Thoracic aorta (tissue), 2 donors: ENCODE measurements at regions not wholly inside any gene's neighbourhood (a gene's known extent, or its start where the extent isn't known, plus 50 kb on each side); places are given as distances from the start of the nearest gene placed in this dataset.

Source experiments
- ATAC-seq: fragments of 150-250 bp; one replicate; pipeline ENCODE4 v1.8.0; 2017; ENCODE audit warnings: low read depth; ENCODE audit not compliant: insufficient number of reproducible peaks, low FRiP score
- DNase-seq: peaks from one replicate; pipeline ENCODE4 v3.0.0-alpha.2; 2020; ENCODE audit warnings: low spot score
- H3K27ac ChIP-seq, 2 donors: fragments of 200-600 bp; sonication (generic); 1 replicate in 1 of 2; 2 replicates in 1 of 2; pipeline ENCODE4 v1.5.1; 2016; ENCODE audit warnings: mild to moderate bottlenecking in 2 of 2, moderate library complexity in 2 of 2
- H3K27me3 ChIP-seq: fragments of 200-600 bp; sonication (generic); replicated peaks from 2 replicates; pipeline ENCODE4 v1.6.0; 2016; ENCODE audit warnings: mild to moderate bottlenecking; ENCODE audit not compliant: insufficient read depth
- H3K36me3 ChIP-seq: fragments of 200-600 bp; sonication (generic); one replicate; pipeline ENCODE4 v1.5.1; 2016
- H3K4me1 ChIP-seq, 2 donors: fragments of 200-600 bp; sonication (generic); 1 replicate in 1 of 2; 2 replicates in 1 of 2; pipeline versions ENCODE4 v1.5.1 to v1.6.0; 2016; ENCODE audit warnings: low read depth in 2 of 2, mild to moderate bottlenecking in 1 of 2; ENCODE audit not compliant: control insufficient read depth in 1 of 2
- H3K4me3 ChIP-seq: fragments of 200-600 bp; sonication (generic); 2 replicates; pipeline ENCODE4 v1.5.1; 2016; ENCODE audit warnings: mild to moderate bottlenecking
- H3K9me3 ChIP-seq: fragments of 200-600 bp; sonication (generic); 2 replicates; pipeline ENCODE4 v1.5.1; 2016
- TF ChIP-seq, protein P1 (sequence below): fragments of 200-600 bp; sonication (generic); IDR thresholded peaks from one replicate; pipeline ENCODE4 v1.5.1; 2019; ENCODE audit warnings: antibody characterized with exemption

GRCh38 chr12:75923964-75924666 is 107.5 kb downstream of the PHLDA1 start:
- no peak overlapping the region for H3K27ac ChIP-seq
- no peaks in the 10 kb centered on the region for H3K4me1 ChIP-seq
- H3K27me3 ChIP-seq = no peaks in the 10 kb centered on the region
- H3K4me3 ChIP-seq = no peak overlapping the region
- TF ChIP-seq, protein P1, sequence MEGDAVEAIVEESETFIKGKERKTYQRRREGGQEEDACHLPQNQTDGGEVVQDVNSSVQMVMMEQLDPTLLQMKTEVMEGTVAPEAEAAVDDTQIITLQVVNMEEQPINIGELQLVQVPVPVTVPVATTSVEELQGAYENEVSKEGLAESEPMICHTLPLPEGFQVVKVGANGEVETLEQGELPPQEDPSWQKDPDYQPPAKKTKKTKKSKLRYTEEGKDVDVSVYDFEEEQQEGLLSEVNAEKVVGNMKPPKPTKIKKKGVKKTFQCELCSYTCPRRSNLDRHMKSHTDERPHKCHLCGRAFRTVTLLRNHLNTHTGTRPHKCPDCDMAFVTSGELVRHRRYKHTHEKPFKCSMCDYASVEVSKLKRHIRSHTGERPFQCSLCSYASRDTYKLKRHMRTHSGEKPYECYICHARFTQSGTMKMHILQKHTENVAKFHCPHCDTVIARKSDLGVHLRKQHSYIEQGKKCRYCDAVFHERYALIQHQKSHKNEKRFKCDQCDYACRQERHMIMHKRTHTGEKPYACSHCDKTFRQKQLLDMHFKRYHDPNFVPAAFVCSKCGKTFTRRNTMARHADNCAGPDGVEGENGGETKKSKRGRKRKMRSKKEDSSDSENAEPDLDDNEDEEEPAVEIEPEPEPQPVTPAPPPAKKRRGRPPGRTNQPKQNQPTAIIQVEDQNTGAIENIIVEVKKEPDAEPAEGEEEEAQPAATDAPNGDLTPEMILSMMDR = no peak
- H3K36me3 ChIP-seq = no peaks in the 10 kb centered on the region
- ATAC-seq = no peak
- no peaks in the 10 kb centered on the region for H3K9me3 ChIP-seq
- no peak for DNase-seq

DNA sequence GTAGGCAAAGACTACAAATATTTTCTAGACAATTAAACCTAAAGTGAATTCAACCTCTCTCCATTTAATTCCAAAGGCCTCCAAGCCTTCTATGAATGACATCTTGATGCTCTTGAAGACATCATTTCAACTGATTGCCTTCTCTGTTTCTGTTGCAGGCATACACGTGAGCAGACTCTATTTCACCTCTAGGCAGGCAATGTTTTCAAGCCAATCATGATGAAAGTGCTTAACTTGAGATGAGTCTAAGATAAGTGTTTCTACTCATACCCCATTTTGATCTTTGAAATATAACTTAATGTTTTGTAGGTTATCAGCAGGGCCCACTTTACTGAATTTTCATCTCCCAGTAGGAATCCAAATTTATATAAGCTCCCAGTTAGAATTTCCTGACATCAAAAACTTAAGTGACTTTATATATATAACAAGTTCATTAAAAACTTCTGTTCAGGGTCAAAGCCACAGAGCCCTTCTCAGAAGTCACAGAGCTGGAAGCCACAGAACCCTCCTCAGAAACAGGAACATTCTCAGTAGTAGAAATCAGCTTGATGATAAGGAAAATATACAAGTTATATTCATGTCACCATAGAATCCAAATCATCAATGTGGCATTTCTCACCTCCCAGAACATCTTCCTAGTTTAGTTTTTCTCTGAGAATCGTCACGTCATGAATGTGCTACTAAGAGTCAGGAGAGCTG is 108.5 kb downstream of the PHLDA1 start:
- DNase-seq = no peak
- H3K9me3 ChIP-seq = no peaks in the 10 kb centered on the region
- no peak overlapping the region for H3K27ac ChIP-seq

DNA sequence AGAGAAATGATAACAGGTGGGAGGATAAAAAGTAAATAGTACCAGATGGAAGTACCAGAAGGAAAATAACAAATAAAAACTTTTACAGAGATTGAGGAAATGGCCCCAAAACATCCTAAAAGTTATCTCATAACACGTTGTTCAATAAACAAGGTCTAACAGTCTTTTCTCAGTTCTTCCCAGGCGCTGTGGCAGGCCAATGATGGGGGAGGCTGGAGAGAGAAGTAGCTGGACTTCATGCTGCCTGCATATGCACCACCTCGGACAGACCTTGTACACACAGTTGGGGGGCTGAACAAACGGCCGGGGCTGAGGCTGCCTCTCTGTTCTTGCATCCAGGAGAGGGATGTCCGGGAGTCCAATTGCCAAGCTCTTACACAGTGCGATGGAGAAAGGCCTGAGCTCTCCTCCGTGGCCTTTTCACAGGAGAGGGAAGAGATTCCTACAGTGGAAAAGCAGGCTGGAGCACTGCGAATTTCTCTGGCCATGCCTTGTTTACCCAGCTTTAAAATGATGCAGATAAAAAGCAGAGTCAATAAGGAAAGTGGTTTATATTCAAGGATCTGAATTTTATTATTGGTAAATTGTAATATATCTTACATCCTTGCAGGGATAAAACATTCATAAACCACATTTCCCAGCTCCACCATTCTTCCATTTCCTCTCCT is 109.8 kb downstream of the PHLDA1 start:
- no peak overlapping the region for H3K27ac ChIP-seq
- TF ChIP-seq, protein P1 = no peak

More for the DNA sequence above, 108.5 kb downstream of the PHLDA1 start:
- TF ChIP-seq, protein P1 = no peak
- Histone ChIP-seq H3K36me3 (no peaks in the 10 kb centered on the region), H3K4me1 (no peaks in the 10 kb centered on the region), H3K4me3 (no peak overlapping the region), H3K27me3 (no peaks in the 10 kb centered on the region)
- ATAC-seq = no peak

GRCh38 chr12:75917715-75918114 is 113.9 kb downstream of the PHLDA1 start:
- TF ChIP-seq, protein P1 = no peak
- no peak for ATAC-seq

More for the DNA sequence above, 109.8 kb downstream of the PHLDA1 start:
- Histone ChIP-seq H3K27me3 (no peaks in the 10 kb centered on the region), H3K4me3 (no peak overlapping the region), H3K36me3 (no peaks in the 10 kb centered on the region), H3K4me1 (no peaks in the 10 kb centered on the region), H3K9me3 (no peaks in the 10 kb centered on the region)
- DNase-seq (no peak), ATAC-seq (no peak)

DNA sequence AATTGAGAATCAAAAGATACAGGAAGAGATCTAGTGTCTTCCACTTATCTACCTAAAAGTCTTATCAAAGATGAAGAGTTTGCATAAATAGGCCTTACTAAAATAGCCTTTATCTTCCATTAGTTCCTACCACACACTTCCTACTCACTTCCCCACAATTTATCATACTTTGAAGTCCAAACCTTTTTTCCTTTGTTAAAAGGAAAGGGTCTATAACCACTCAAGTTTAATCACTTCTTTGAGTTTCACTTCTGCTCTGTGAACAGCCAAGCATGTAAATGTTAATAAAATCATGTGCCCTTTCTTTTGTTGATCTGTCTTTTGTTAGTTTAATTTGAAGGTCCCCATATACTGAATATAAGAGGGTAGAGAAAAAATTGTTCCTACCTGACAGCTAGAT is 114.5 kb downstream of the PHLDA1 start:
- Histone ChIP-seq H3K4me1 (no peaks in the 10 kb centered on the region), H3K36me3 (no peaks in the 10 kb centered on the region), H3K9me3 (no peaks in the 10 kb centered on the region), H3K27me3 (no peaks in the 10 kb centered on the region), H3K4me3 (no peak overlapping the region), H3K27ac (no peak overlapping the region)
- TF ChIP-seq, protein P1 = no peak
- DNase-seq = no peak
- no peak for ATAC-seq

More at GRCh38 chr12:75917715-75918114, 113.9 kb downstream of the PHLDA1 start:
- Histone ChIP-seq H3K36me3 (no peaks in the 10 kb centered on the region), H3K4me1 (no peaks in the 10 kb centered on the region), H3K27me3 (no peaks in the 10 kb centered on the region), H3K4me3 (no peak overlapping the region), H3K9me3 (no peaks in the 10 kb centered on the region), H3K27ac (no peak overlapping the region)
- DNase-seq = no peak
